ENCODE measurements at regions not wholly inside any gene's neighbourhood (a gene's known extent, or its start where the extent isn't known, plus 50 kb on each side); places are given as distances from the start of the nearest gene placed in this dataset.

GRCh38 chr18:42675810-42676209 is 439.7 kb downstream of the RIT2 start:
- no peaks in the 10 kb centered on the region for H3K27me3 ChIP-seq (ENCODE audit: insufficient read depth, low read length)
- WGBS, result 90% methylated on average over 1 of the region's 1 CpG
- H3K9me3 ChIP-seq (ENCODE audit: insufficient read depth, low read depth, low read length), result no peaks in the 10 kb centered on the region
- no peak overlapping the region for H3K9ac ChIP-seq (ENCODE audit: low read depth, low read length)
- no peak overlapping the region for H3K4me3 ChIP-seq (ENCODE audit: low read length)
- 0 out of 2 replicates have a peak, but pooled peaks cover 3% of the 10 kb centered on the region for H3K4me1 ChIP-seq (ENCODE audit: insufficient read depth, low read length)
- H3K36me3 ChIP-seq (ENCODE audit: insufficient read depth, low read length), result no peaks in the 10 kb centered on the region
- no peak overlapping the region for H3K27ac ChIP-seq (ENCODE audit: low read depth, low read length)

DNA sequence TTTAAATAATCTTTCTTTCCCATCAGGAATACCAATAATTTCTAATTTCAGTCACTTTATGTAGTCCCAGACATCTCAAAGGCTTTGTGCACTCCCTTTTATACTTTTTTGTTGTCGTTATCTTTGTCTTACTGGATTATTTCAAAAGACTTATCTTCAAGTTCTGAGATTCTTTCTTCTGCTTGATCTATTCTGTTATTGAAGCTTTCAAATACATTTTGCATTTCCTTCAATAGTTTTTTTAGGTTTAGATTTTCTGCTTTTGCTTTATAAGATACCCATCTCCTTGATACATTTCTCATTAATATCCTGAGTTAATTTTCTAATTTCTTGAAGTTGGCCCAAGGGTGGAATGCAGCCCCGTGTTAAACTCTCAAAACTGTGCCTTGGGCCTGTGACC is 432.4 kb downstream of the RIT2 start:
- Histone ChIP-seq H3K4me1 (ENCODE audit: insufficient read depth, low read length) (no peaks in the 10 kb centered on the region), H3K9me3 (ENCODE audit: insufficient read depth, low read depth, low read length) (no peaks in the 10 kb centered on the region), H3K4me3 (ENCODE audit: low read length) (no peak overlapping the region), H3K27ac (ENCODE audit: low read depth, low read length) (no peak overlapping the region), H3K9ac (ENCODE audit: low read depth, low read length) (no peak overlapping the region), H3K27me3 (ENCODE audit: insufficient read depth, low read length) (no peaks in the 10 kb centered on the region), H3K36me3 (ENCODE audit: insufficient read depth, low read length) (no peaks in the 10 kb centered on the region)
- whole genome bisulfite sequencing, result 96% methylated on average over 2 of the region's 2 CpGs

DNA sequence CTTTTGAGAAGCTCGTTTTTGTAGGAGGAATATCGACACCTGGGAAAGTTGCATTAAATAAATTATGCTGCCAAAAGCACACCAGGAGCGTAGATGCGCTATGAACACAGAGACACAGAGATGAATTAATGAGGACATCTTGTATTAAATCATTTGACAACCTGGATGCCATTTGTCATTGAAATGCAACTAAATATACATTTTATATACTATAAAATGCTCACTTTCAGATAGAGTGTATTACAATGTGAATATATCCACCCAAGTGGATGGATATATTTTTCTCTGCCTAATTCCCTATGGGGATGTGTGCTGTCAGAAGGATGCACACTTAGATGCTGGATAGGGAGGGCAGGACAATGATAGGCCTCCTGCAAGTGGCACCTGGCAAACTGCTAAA is 426.2 kb downstream of the RIT2 start:
- Histone ChIP-seq H3K9me3 (ENCODE audit: insufficient read depth, low read depth, low read length) (0 out of 2 replicates have a peak, but pooled peaks cover 4% of the 10 kb centered on the region), H3K4me1 (ENCODE audit: insufficient read depth, low read length) (no peaks in the 10 kb centered on the region), H3K27me3 (ENCODE audit: insufficient read depth, low read length) (no peaks in the 10 kb centered on the region), H3K36me3 (ENCODE audit: insufficient read depth, low read length) (no peaks in the 10 kb centered on the region), H3K9ac (ENCODE audit: low read depth, low read length) (no peak overlapping the region), H3K27ac (ENCODE audit: low read depth, low read length) (no peak overlapping the region), H3K4me3 (ENCODE audit: low read length) (no peak overlapping the region)
- WGBS, result 93% methylated on average over 4 of the region's 4 CpGs

Measured in HUES64 (cell line).